HFFc6 (cell line): ENCODE measurements at regions not wholly inside any gene's neighbourhood (a gene's known extent, or its start where the extent isn't known, plus 50 kb on each side); places are given as distances from the start of the nearest gene placed in this dataset.

Experiments
- DNase-seq: peaks from one replicate; pipeline ENCODE4 v3.0.0-alpha.2; 2018
- H3K27ac Mint-ChIP-seq: 2 replicates; pipeline ENCODE4 v1.8.0; 2020; ENCODE audit warnings: mild to moderate bottlenecking, mixed read lengths
- H3K27me3 Mint-ChIP-seq: 2 replicates; pipeline ENCODE4 v1.8.0; 2021; ENCODE audit warnings: mild to moderate bottlenecking, moderate library complexity, mixed read lengths; ENCODE audit not compliant: insufficient read depth
- H3K36me3 Mint-ChIP-seq: 2 replicates; pipeline ENCODE4 v1.8.0; 2021; ENCODE audit warnings: low read depth, mixed read lengths
- H3K4me1 Mint-ChIP-seq: 2 replicates; pipeline ENCODE4 v1.8.0; 2020; ENCODE audit warnings: low read depth, mixed read lengths
- H3K4me3 Mint-ChIP-seq: 2 replicates; pipeline ENCODE4 v1.8.0; 2020; ENCODE audit warnings: mild to moderate bottlenecking, moderate library complexity, mixed read lengths
- H3K9me3 Mint-ChIP-seq: 2 replicates; pipeline ENCODE4 v1.8.0; 2020; ENCODE audit warnings: mild to moderate bottlenecking, mixed read lengths
- CTCF ChIP-seq: fragments of 200-600 bp; sonication (generic); IDR thresholded peaks from 2 replicates; pipeline ENCODE4 v1.5.0; 2021; ENCODE audit warnings: antibody characterized with exemption, mild to moderate bottlenecking

- Mint-ChIP-seq H3K4me1 (no peaks in the 10 kb centered on the region), H3K36me3 (0 out of 2 replicates have a peak, but pooled peaks cover 3% of the 10 kb centered on the region), H3K27me3 (peaks cover 2% of the 10 kb centered on the region; the same call in 1 of the 2 replicates), H3K9me3 (peaks cover 52% of the 10 kb centered on the region), H3K27ac (no peak overlapping the region), H3K4me3 (no peak overlapping the region)
- TF ChIP-seq CTCF, result no peak
- DNase-seq, result no peak
Measured at GRCh38 chr11:70688142-70688541, 289.8 kb downstream of the CTTN start.

- Mint-ChIP-seq H3K27ac (no peak overlapping the region), H3K4me3 (no peak overlapping the region), H3K9me3 (peaks cover 48% of the 10 kb centered on the region), H3K36me3 (0 out of 2 replicates have a peak, but pooled peaks cover 6% of the 10 kb centered on the region), H3K4me1 (no peaks in the 10 kb centered on the region), H3K27me3 (peaks cover 2% of the 10 kb centered on the region; the same call in 1 of the 2 replicates)
- no peak for DNase-seq
- TF ChIP-seq CTCF, result no peak
Measured at GRCh38 chr11:70689764-70690163, 291.4 kb downstream of the CTTN start.

- Mint-ChIP-seq H3K4me3 (no peak overlapping the region), H3K27ac (no peak overlapping the region), H3K9me3 (peaks cover 38% of the 10 kb centered on the region), H3K36me3 (0 out of 2 replicates have a peak, but pooled peaks cover 6% of the 10 kb centered on the region), H3K27me3 (peaks cover 2% of the 10 kb centered on the region; the same call in 1 of the 2 replicates), H3K4me1 (no peaks in the 10 kb centered on the region)
- DNase-seq, result no peak
- TF ChIP-seq CTCF, result no peak
Measured at GRCh38 chr11:70692131-70692530, 293.8 kb downstream of the CTTN start.

- no peak for TF ChIP-seq CTCF
- Mint-ChIP-seq H3K36me3 (0 out of 2 replicates have a peak, but pooled peaks cover 6% of the 10 kb centered on the region), H3K4me1 (no peaks in the 10 kb centered on the region), H3K27ac (no peak overlapping the region), H3K4me3 (no peak overlapping the region), H3K9me3 (peaks cover 35% of the 10 kb centered on the region), H3K27me3 (peaks cover 2% of the 10 kb centered on the region; the same call in 1 of the 2 replicates)
- DNase-seq, result no peak
Measured at GRCh38 chr11:70694371-70694770, 296.0 kb downstream of the CTTN start.

- Mint-ChIP-seq H3K4me3 (no peak overlapping the region), H3K36me3 (0 out of 2 replicates have a peak, but pooled peaks cover 6% of the 10 kb centered on the region), H3K27me3 (peaks cover 2% of the 10 kb centered on the region; the same call in 1 of the 2 replicates), H3K9me3 (peaks cover 29% of the 10 kb centered on the region), H3K27ac (no peak overlapping the region), H3K4me1 (no peaks in the 10 kb centered on the region)
- no peak for DNase-seq
- TF ChIP-seq CTCF, result no peak
Measured at GRCh38 chr11:70695086-70695960, 297.0 kb downstream of the CTTN start.
